HepG2 (cell line): ENCODE measurements at regions not wholly inside any gene's neighbourhood (a gene's known extent, or its start where the extent isn't known, plus 50 kb on each side); places are given as distances from the start of the nearest gene placed in this dataset.

Experiments
- ATAC-seq: fragments of 200-7000 bp; cut with Tn5 transposase; 3 replicates; pipeline ENCODE4 v1.9.1; 2020; ENCODE audit warnings: mild to moderate bottlenecking, moderate library complexity
- BruUV-seq: library from RNA; stranded (reverse); fragments of 400-500 nt; replicated peaks from 2 replicates; lab custom pipeline; 2021; lab: Mats Ljungman, UMichigan
- CTCF ChIA-PET: fragments of 300-600 bp; formaldehyde crosslinking; extraction: SDS; loops from one replicate; lab custom pipeline; 2021; ENCODE audit warnings: low total read pairs, inconsistent platforms, low intra/inter-chr PET ratio; lab: Yijun Ruan, JAX
- POLR2A ChIA-PET: fragments of 350-600 bp; sonication (Branson Sonifier 250); formaldehyde crosslinking; loops from one replicate; lab custom pipeline; 2020; ENCODE audit warnings: antibody characterized with exemption, inconsistent platforms; lab: Yijun Ruan, JAX
- DNase-seq: peaks from one replicate; pipeline ENCODE4 v3.0.0-alpha.2; 2015; ENCODE audit warnings: low spot score
- FAIRE-seq: peaks from 3 replicates; lab custom pipeline; 2011; peaks lifted over from hg19 to GRCh38; lab: Jason Lieb, UNC
- H2AFZ ChIP-seq: one replicate; pipeline ENCODE4 v1.6.1; 2011; ENCODE audit warnings: low read length, inconsistent platforms
- H3K27ac ChIP-seq: fragments of 300-600 bp; 3 replicates; pipeline ENCODE4 v1.8.0; 2011; ENCODE audit warnings: mixed run types, mild to moderate bottlenecking, mixed read lengths, low read length, inconsistent platforms; ENCODE audit not compliant: insufficient read depth; ENCODE audit errors: extremely low read length
- H3K27me3 ChIP-seq, 2 experiments: fragments of 200-600 bp in 1 of 2; 2 replicates in 1 of 2; 3 replicates in 1 of 2; pipeline versions ENCODE4 v1.6.0 to v1.8.0; 2011; ENCODE audit warnings: low read length in 2 of 2, mild to moderate bottlenecking in 2 of 2, moderate library complexity in 2 of 2, inconsistent platforms in 1 of 2; ENCODE audit not compliant: insufficient read depth in 2 of 2, control insufficient read depth in 1 of 2
- H3K36me3 ChIP-seq, 2 experiments: fragments of 200-600 bp in 1 of 2; replicated peaks in 1 of 2; 2 replicates in 1 of 2; 3 replicates in 1 of 2; pipeline versions ENCODE4 v1.5.1 to v1.8.0; 2011; ENCODE audit warnings: low read length in 2 of 2, inconsistent platforms in 1 of 2; ENCODE audit not compliant: insufficient read depth in 2 of 2, control insufficient read depth in 1 of 2
- H3K4me1 ChIP-seq: 2 replicates; pipeline ENCODE4 v1.5.1; 2012; ENCODE audit warnings: low read length, inconsistent platforms; ENCODE audit not compliant: insufficient read depth
- H3K4me2 ChIP-seq: 2 replicates; pipeline ENCODE4 v1.6.0; 2011; ENCODE audit warnings: low read depth, low read length, inconsistent platforms
- H3K4me3 ChIP-seq, 3 experiments: fragments of 200-600 bp in 1 of 3; sonication (generic), shearing (Covaris generic) in 1 of 3; replicated peaks in 1 of 3; 2 replicates each; pipeline ENCODE4 v1.5.1; 2011 to 2016; ENCODE audit warnings: low read length in 3 of 3, inconsistent platforms in 2 of 3, low read depth in 2 of 3, mild to moderate bottlenecking in 2 of 3, control low read depth in 1 of 3, mixed read lengths in 1 of 3; ENCODE audit not compliant: insufficient read depth in 1 of 3
- H3K79me2 ChIP-seq: one replicate; pipeline ENCODE4 v1.6.1; 2011; ENCODE audit warnings: low read length, inconsistent platforms; ENCODE audit not compliant: insufficient read depth
- H3K9ac ChIP-seq: 2 replicates; pipeline ENCODE4 v1.6.0; 2011; ENCODE audit warnings: mild to moderate bottlenecking, low read depth, low read length, inconsistent platforms; ENCODE audit not compliant: insufficient read depth
- H3K9me3 ChIP-seq: 2 replicates; pipeline ENCODE4 v1.5.1; 2012; ENCODE audit warnings: mild to moderate bottlenecking, low read length
- H4K20me1 ChIP-seq: 2 replicates; pipeline ENCODE4 v1.6.0; 2011; ENCODE audit warnings: inconsistent platforms, mild to moderate bottlenecking, low read length, moderate library complexity; ENCODE audit not compliant: insufficient read depth
- CREB1 ChIP-seq, 2 experiments: fragments of 450-650 bp in 1 of 2; IDR thresholded peaks; 2 replicates each; pipeline ENCODE4 v1.6.1; 2016 to 2017; ENCODE audit warnings: control low read depth in 1 of 2, mild to moderate bottlenecking in 1 of 2, missing compliant biosample characterization in 1 of 2, missing genetic modification characterization in 1 of 2
- DNMT3B ChIP-seq: conservative IDR thresholded peaks from 2 replicates; pipeline ENCODE4 v1.6.1; 2016; ENCODE audit warnings: missing biosample characterization, control low read depth
- ESRRA ChIP-seq: sonication (generic); formaldehyde crosslinking; IDR thresholded peaks from 2 replicates; pipeline ENCODE4 v1.5.1; 2020; ENCODE audit warnings: mild to moderate bottlenecking, low read depth, missing genetic modification reagents
- HNF4G ChIP-seq, 2 experiments: sonication (generic) in 1 of 2; formaldehyde crosslinking in 1 of 2; IDR thresholded peaks; 2 replicates each; pipeline versions ENCODE4 v1.4.0 to v1.6.1; 2011 to 2020; ENCODE audit warnings: borderline replicate concordance in 2 of 2, low read depth in 2 of 2, mild to moderate bottlenecking in 2 of 2, low read length in 1 of 2, missing genetic modification reagents in 1 of 2, moderate library complexity in 1 of 2
- NFYB ChIP-seq: sonication (generic); formaldehyde crosslinking; IDR thresholded peaks from 2 replicates; pipeline ENCODE4 v1.4.0; 2020; ENCODE audit warnings: missing genetic modification reagents
- SMAD1 ChIP-seq: sonication (generic); formaldehyde crosslinking; IDR thresholded peaks from 2 replicates; pipeline ENCODE4 v1.4.0; 2020; ENCODE audit warnings: missing genetic modification reagents, low read depth, mild to moderate bottlenecking, borderline replicate concordance
- SMC3 ChIP-seq: IDR thresholded peaks from 2 replicates; pipeline ENCODE4 v1.6.1; 2011; ENCODE audit warnings: low read length, improper control_type of control experiment
- SP2 ChIP-seq: sonication (generic); formaldehyde crosslinking; IDR thresholded peaks from 2 replicates; pipeline ENCODE4 v1.5.1; 2020; ENCODE audit warnings: mild to moderate bottlenecking, missing genetic modification reagents
- ZBTB8A ChIP-seq: sonication (generic); formaldehyde crosslinking; IDR thresholded peaks from 2 replicates; pipeline ENCODE4 v1.4.0; 2020; ENCODE audit warnings: mild to moderate bottlenecking, low read depth, missing genetic modification reagents, borderline replicate concordance
- ZNF263 ChIP-seq: sonication (generic); formaldehyde crosslinking; IDR thresholded peaks from 2 replicates; pipeline ENCODE4 v1.4.0; 2020; ENCODE audit warnings: missing genetic modification reagents
- WGBS: methylation state at CpG from one replicate; pipeline ENCODE4 v1.1.6; 2017; ENCODE audit warnings: low lambda C conversion rate; 5-methylcytosine and 5-hydroxymethylcytosine counted together
- in situ Hi-C: cut with HindIII; loops from 2 replicates; pipeline ENCODE4 v1.10.0; 2017; ENCODE audit warnings: low pct_unique_long_range_greater_than_20kb; ENCODE audit not compliant: extremely low pct_ligation_motif_present
- intact Hi-C: fragments of 100-400 bp; cut with micrococcal nuclease; formaldehyde crosslinking; loops from one replicate; pipeline ENCODE4 v1.10.0; 2022; ENCODE audit not compliant: unreplicated experiment
- TF ChIP-seq, protein P1 (sequence below): sonication (generic); formaldehyde crosslinking; IDR thresholded peaks from 2 replicates; pipeline ENCODE4 v1.8.1; 2023; ENCODE audit warnings: mild to moderate bottlenecking, missing genetic modification reagents
- TF ChIP-seq, protein P2 (sequence below): sonication (generic); formaldehyde crosslinking; IDR thresholded peaks from 2 replicates; pipeline ENCODE4 v1.4.0; 2020; ENCODE audit warnings: missing genetic modification reagents, borderline replicate concordance

DNA sequence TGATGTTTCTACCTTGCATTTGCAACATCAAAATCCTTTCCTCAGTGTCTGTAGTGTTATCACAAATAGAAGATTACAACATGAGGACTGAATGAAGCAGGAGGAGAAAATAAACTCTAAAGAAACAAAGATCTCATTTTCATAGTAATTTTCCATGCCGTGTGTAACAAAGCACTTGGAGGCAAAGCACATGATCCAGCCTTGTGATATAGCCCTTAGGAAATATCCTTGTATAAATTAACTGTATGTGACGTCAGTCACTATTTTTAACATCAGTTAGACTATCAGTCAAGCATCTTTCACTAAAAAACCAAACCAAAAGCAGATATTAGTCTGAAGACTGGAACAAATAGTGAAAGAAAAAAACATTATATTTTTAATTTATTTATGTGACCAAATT, 492.1 kb upstream of the CNTNAP5 start:
- H3K36me3 ChIP-seq = no peaks in the 10 kb centered on the region
- H3K4me3 ChIP-seq = no peak overlapping the region
- H4K20me1 ChIP-seq = no peaks in the 10 kb centered on the region
- H2AFZ ChIP-seq = no peak overlapping the region
- FAIRE-seq (no peak), ATAC-seq (no peak), DNase-seq (no peak)
- no peaks in the 10 kb centered on the region for H3K4me1 ChIP-seq
- H3K27ac ChIP-seq = no peak overlapping the region
- BruUV-seq = no TSS peak
- ChIA-PET CTCF (no interaction called here), POLR2A (no interaction called here)
- no peak overlapping the region for H3K9ac ChIP-seq
- no peak overlapping the region for H3K4me2 ChIP-seq
- in situ Hi-C loops (no loop called here), intact Hi-C loops (no loop called here)
- no peaks in the 10 kb centered on the region for H3K27me3 ChIP-seq
- TF ChIP-seq SMAD1 (CRISPR knock-in tag) = no peak
- no peak for TF ChIP-seq ESRRA
- TF ChIP-seq, protein P1, sequence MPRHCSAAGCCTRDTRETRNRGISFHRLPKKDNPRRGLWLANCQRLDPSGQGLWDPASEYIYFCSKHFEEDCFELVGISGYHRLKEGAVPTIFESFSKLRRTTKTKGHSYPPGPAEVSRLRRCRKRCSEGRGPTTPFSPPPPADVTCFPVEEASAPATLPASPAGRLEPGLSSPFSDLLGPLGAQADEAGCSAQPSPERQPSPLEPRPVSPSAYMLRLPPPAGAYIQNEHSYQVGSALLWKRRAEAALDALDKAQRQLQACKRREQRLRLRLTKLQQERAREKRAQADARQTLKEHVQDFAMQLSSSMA (CRISPR knock-in tag) = no peak
- TF ChIP-seq CREB1 (IDR thresholded peaks at IDR 0.05) = peak; percentile 80
- TF ChIP-seq CREB1 (CRISPR knock-in tag; IDR thresholded peaks at IDR 0.05) = no peak
- no peak for TF ChIP-seq SMC3
- no peaks in the 10 kb centered on the region for H3K79me2 ChIP-seq
- H3K9me3 ChIP-seq = peaks cover 85% of the 10 kb centered on the region
- WGBS = 2% methylated on average over 2 of the region's 2 CpGs

DNA sequence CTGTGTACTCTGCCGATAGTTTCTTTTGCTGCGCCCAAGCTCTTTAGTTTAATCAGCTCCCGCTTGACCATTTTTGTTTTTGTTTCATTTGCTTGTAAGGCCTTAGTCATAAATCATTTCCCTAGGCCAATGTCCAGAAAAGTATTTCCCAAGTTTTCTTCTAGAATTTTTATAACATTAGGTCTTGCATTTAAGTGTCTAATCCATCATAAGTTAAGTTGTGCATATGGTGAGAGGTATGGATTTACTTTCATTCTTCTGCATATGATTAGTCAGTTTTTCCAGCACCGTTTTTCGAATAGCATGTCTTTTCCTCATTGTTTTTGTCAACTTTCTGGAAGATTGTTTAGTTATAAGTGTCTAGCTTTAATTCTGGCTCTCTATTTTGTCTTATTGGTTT, 484.8 kb upstream of the CNTNAP5 start:
- no peaks in the 10 kb centered on the region for H3K27me3 ChIP-seq
- no peaks in the 10 kb centered on the region for H3K4me1 ChIP-seq
- no peaks in the 10 kb centered on the region for H4K20me1 ChIP-seq
- no peak for DNase-seq
- H3K9me3 ChIP-seq = peaks cover 85% of the 10 kb centered on the region
- ChIA-PET POLR2A (no interaction called here), CTCF (no interaction called here)
- no peak overlapping the region for H2AFZ ChIP-seq
- H3K79me2 ChIP-seq = no peaks in the 10 kb centered on the region
- in situ Hi-C loops (no loop called here), intact Hi-C loops (no loop called here)
- no peak overlapping the region for H3K9ac ChIP-seq
- no peak overlapping the region for H3K4me3 ChIP-seq
- no TSS peak for BruUV-seq
- no peak for ATAC-seq
- no peak overlapping the region for H3K4me2 ChIP-seq
- H3K36me3 ChIP-seq = no peaks in the 10 kb centered on the region
- no peak overlapping the region for H3K27ac ChIP-seq
- TF ChIP-seq SP2 (CRISPR knock-in tag) (no peak), DNMT3B (no peak), NFYB (CRISPR knock-in tag) (no peak), ZBTB8A (CRISPR knock-in tag) (no peak), HNF4G (IDR thresholded peaks at IDR 0.05; ENCODE audit: borderline replicate concordance, low read depth, low read length) (no peak), HNF4G (CRISPR knock-in tag; IDR thresholded peaks at IDR 0.05; ENCODE audit: borderline replicate concordance, low read depth) (no peak), ZNF263 (CRISPR knock-in tag) (no peak)
- TF ChIP-seq, protein P2, sequence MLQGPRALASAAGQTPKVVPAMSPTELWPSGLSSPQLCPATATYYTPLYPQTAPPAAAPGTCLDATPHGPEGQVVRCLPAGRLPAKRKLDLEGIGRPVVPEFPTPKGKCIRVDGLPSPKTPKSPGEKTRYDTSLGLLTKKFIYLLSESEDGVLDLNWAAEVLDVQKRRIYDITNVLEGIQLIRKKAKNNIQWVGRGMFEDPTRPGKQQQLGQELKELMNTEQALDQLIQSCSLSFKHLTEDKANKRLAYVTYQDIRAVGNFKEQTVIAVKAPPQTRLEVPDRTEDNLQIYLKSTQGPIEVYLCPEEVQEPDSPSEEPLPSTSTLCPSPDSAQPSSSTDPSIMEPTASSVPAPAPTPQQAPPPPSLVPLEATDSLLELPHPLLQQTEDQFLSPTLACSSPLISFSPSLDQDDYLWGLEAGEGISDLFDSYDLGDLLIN (CRISPR knock-in tag) = no peak
- no peak for FAIRE-seq
- WGBS = 2% methylated on average over 5 of the region's 5 CpGs
